ENCODE measurements at regions not wholly inside any gene's neighbourhood (a gene's known extent, or its start where the extent isn't known, plus 50 kb on each side); places are given as distances from the start of the nearest gene placed in this dataset.

GRCh38 chr10:75344170-75344569 lies 57.4 kb downstream of the ZNF503 start (continued):
- no peak for TF ChIP-seq ZNF518A (tag by site-specific recombination; conservative IDR thresholded peaks at IDR 0.05; ENCODE audit: low read depth)
- 0 out of 2 replicates have a peak, but pooled peaks have one; percentile 46 for TF ChIP-seq ZNF677 (tag by site-specific recombination; IDR thresholded peaks at IDR 0.05)
- no peak for TF ChIP-seq REST (tag by site-specific recombination; IDR thresholded peaks at IDR 0.05)
- TF ChIP-seq ZXDB (tag by site-specific recombination; IDR thresholded peaks at IDR 0.05): no peak
- 0 out of 2 replicates have a peak, but pooled peaks have one; percentile 36 for TF ChIP-seq ZNF610 (tag by site-specific recombination; IDR thresholded peaks at IDR 0.05; ENCODE audit: borderline replicate concordance)
- no peak for TF ChIP-seq ZNF140 (tag by site-specific recombination; IDR thresholded peaks at IDR 0.05)
- TF ChIP-seq TRIM28 (IDR thresholded peaks at IDR 0.05; ENCODE audit: borderline replicate concordance, low read length): peak; percentile 94; the same call in 1 of the 2 replicates
- TF ChIP-seq SETDB1 (IDR thresholded peaks at IDR 0.05; ENCODE audit: insufficient read length, low read length): peak; percentile 60
- no peak for TF ChIP-seq ZNF585B (tag by site-specific recombination; IDR thresholded peaks at IDR 0.05)
- no peak for TF ChIP-seq ZNF654 (tag by site-specific recombination; IDR thresholded peaks at IDR 0.05; ENCODE audit: low read depth)
- TF ChIP-seq ZNF561 (tag by site-specific recombination; IDR thresholded peaks at IDR 0.05; ENCODE audit: borderline replicate concordance): no peak
- TF ChIP-seq GFI1B (tag by site-specific recombination; IDR thresholded peaks at IDR 0.05): no peak
- no peak for TF ChIP-seq ZNF311 (tag by site-specific recombination; IDR thresholded peaks at IDR 0.05; ENCODE audit: borderline replicate concordance)
- no peak for TF ChIP-seq ZNF530 (tag by site-specific recombination; IDR thresholded peaks at IDR 0.05; ENCODE audit: low read depth)
- TF ChIP-seq, protein P1, sequence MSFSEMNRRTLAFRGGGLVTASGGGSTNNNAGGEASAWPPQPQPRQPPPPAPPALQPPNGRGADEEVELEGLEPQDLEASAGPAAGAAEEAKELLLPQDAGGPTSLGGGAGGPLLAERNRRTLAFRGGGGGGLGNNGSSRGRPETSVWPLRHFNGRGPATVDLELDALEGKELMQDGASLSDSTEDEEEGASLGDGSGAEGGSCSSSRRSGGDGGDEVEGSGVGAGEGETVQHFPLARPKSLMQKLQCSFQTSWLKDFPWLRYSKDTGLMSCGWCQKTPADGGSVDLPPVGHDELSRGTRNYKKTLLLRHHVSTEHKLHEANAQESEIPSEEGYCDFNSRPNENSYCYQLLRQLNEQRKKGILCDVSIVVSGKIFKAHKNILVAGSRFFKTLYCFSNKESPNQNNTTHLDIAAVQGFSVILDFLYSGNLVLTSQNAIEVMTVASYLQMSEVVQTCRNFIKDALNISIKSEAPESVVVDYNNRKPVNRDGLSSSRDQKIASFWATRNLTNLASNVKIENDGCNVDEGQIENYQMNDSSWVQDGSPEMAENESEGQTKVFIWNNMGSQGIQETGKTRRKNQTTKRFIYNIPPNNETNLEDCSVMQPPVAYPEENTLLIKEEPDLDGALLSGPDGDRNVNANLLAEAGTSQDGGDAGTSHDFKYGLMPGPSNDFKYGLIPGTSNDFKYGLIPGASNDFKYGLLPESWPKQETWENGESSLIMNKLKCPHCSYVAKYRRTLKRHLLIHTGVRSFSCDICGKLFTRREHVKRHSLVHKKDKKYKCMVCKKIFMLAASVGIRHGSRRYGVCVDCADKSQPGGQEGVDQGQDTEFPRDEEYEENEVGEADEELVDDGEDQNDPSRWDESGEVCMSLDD (tag by site-specific recombination; IDR thresholded peaks at IDR 0.05): no peak

GRCh38 chr10:75342397-75342796 lies 59.2 kb downstream of the ZNF503 start:
- no peaks in the 10 kb centered on the region for H3K9me3 ChIP-seq (ENCODE audit: control insufficient read depth, insufficient read depth, low read depth, low read length)
- TF ChIP-seq GFI1B (tag by site-specific recombination; IDR thresholded peaks at IDR 0.05): no peak
- H3K36me3 ChIP-seq (ENCODE audit: control insufficient read depth in 2 of 2, insufficient read depth in 1 of 2, low read length in 2 of 2): no peaks in the 10 kb centered on the region
- ChIA-PET POLR2A (no interaction called here), CTCF (interaction anchor here (0.5 to 0.7 kb wide), 2 partner anchors 53 to 860 kb away, joined by 3 read pairs; no protein-coding TSS in a partner anchor)
- no peak overlapping the region for H3K4me3 ChIP-seq (ENCODE audit: low read depth, low read length)
- no peaks in the 10 kb centered on the region for H3K4me1 ChIP-seq (ENCODE audit: control insufficient read depth, insufficient read depth, low read length)
- no peak overlapping the region for H3K27ac ChIP-seq (ENCODE audit: extremely low read depth, low read depth, low read length)

All from HEK293 (cell line).